Fibroblast of gingiva (primary cell): ENCODE measurements at regions not wholly inside any gene's neighbourhood (a gene's known extent, or its start where the extent isn't known, plus 50 kb on each side); places are given as distances from the start of the nearest gene placed in this dataset.

ENCODE experiments used
- DNase-seq: peaks from one replicate; pipeline ENCODE4 v3.0.0-alpha.2; 2011; ENCODE audit warnings: low read depth

- no peak for DNase-seq
Observed at GRCh38 chr17:59451706-59452105, 113.7 kb upstream of the DHX40 start.

- DNase-seq: no peak
Observed at GRCh38 chr17:59454633-59455105, 110.7 kb upstream of the DHX40 start.

DNA sequence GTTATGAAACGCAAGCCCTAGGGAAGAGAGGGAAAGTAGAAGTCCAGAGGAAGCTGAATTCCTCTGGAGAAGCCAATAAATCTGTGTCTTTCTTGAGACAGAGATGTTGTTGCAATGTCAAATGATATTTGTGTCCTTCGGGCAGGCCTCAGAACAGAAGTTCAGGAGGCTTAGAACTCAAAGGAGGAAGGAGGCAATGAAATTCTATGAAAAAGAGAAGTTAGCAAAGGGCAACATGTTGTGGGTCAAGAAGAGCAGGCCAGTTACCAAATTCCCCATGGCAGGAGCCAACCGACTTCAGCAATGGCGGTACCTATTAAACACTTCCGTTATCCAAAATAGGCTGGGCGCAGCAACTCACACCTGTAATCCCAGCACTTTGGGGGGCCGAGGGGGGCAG is 109.0 kb upstream of the DHX40 start:
- DNase-seq: no peak

- DNase-seq: no peak
Observed at GRCh38 chr17:59456923-59457615, 108.3 kb upstream of the DHX40 start.

GRCh38 chr17:59462385-59462784 is 103.0 kb upstream of the DHX40 start:
- no peak for DNase-seq

- no peak for DNase-seq
Observed at GRCh38 chr17:59464246-59464645, 101.2 kb upstream of the DHX40 start.

GRCh38 chr17:59465949-59466307 is 99.5 kb upstream of the DHX40 start:
- DNase-seq: no peak

DNA sequence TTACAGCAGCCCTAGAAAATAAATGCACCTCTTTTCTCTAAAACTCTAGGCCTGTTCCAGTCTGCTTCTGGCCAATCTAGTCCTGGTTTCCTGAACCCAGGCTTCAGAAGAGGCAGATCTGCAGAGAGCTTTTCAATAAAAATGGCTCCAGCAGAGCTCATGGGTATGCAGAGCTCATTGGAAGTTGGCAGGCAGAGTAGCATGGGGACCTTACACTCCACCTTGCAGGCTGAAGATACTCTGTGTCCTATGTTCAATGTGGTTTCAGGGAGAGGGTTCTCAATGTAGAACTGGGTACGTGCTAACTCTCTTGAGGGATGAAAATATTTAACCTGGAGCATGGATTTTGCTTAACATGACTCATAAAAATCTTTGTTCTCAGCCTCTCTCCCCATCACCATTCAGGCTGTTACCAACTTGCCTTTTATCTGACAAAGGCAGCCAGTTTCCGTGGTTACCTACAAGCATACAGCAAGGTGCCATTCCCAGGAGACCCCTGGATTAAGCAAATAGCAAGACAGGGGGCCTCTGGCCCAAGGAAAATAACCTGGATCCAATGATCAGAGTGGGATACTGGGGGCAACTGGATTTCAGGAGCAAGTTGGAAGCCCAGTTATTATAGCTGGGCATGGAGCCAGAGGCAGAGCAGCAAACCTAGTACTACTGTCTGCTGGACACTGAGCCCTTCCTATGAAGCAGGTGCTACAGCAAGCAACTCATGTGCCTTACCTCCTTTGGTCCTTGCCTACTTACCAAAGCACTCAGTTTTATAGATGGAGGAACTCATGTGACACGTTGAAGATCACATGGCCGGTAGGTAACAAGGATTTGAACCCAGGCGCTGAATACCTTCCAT is 98.2 kb upstream of the DHX40 start:
- no peak for DNase-seq

DNA sequence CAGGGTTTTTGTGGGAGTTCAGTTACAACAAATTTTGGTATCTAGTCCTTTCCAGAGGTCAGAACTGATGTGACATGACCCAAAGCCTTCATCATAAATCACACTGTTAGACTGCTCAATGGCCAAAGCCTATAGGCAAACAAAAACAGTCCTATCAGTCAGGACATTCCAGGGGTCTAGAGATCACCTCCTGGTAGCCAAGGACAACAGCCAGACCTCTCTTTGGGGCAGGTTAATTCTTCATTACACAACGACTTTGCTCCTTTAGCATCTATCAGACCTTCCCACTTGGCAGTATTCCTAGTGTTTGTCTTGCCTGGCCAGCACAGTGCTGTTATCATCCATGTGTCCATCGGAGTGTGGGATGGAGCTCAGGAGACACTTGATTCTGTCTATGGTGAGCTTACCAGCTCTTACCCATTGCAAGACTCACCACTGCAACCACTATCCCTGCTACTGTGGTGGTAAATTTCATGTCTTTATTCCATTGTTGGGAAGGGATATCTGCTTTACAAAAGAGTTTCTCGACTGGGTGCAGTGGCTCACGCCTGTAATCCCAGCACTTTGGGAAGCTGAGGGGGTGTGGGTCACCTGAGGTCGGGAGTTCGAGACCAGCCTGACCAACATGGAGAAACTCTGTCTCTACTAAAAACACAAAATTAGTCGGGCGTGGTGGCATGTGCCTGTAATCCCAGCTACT is 95.5 kb upstream of the DHX40 start:
- no peak for DNase-seq

GRCh38 chr17:59470624-59471297 is 94.6 kb upstream of the DHX40 start:
- no peak for DNase-seq

DNA sequence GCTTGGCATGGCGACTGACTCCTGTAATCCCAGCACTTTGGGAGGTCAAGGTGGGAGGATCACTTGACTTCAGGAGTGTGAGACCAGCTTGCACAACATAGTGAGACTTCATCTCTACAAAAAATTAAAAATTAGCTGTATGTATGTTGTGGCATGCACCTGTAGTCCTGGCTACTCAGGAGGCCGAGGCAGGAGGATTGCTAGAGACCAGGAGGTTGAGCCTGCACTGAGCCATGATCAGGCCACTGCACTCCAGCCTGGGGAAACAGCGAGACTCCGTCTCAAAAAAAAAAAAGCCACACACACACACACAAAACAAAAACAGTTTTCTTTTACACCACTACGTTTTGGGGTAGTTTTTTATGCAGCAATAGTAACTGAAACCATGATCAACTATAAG is 89.0 kb upstream of the DHX40 start:
- DNase-seq: no peak

DNA sequence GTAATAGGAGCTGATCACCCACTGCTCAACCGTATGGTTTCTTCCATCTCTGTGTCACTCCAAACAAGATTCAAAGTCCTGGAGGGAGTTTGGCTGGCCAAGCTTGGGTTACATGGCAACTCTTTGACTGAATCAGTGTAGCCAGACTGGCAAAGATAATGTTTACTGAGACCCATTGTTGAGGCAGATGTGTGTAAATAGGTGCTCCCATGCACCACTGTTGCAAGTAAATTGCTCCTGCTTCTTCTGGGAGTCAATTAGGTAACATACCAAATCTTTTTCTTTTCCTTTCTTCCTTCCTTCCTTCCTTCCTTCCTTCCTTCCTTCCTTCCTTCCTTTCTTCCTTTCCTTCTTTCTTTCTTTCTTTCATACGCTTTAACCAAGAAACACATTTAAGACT is 86.3 kb upstream of the DHX40 start:
- no peak for DNase-seq

- no peak for DNase-seq
Observed at GRCh38 chr17:59483860-59484259, 81.5 kb upstream of the DHX40 start.

GRCh38 chr17:59485015-59485414 is 80.4 kb upstream of the DHX40 start:
- no peak for DNase-seq

- DNase-seq: peak; percentile 33
Observed at GRCh38 chr17:59485946-59486345, 79.5 kb upstream of the DHX40 start.

- DNase-seq: peak; percentile 48
Observed at GRCh38 chr17:59487161-59487873, 78.1 kb upstream of the DHX40 start.

GRCh38 chr17:59488805-59489204 is 76.6 kb upstream of the DHX40 start:
- no peak for DNase-seq

DNA sequence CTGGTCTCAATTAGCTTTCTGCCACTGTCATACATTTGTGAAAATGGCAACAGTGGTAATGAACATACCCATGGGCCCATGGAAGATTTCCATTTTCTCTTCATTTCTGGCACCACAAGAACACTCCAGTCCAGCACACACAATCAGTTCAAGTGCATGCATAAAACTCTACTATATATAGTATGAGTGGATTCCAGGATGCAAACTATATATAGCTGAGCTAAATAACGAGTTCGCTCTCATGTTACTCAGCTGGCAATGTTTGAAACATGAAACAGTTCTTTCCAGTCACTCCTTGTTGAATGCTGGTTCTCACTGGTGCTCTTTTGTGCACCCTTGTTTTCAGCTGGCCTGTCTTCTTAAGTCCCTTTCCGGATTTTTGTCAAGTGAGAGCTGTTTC is 75.2 kb upstream of the DHX40 start:
- DNase-seq: peak; percentile 56

DNA sequence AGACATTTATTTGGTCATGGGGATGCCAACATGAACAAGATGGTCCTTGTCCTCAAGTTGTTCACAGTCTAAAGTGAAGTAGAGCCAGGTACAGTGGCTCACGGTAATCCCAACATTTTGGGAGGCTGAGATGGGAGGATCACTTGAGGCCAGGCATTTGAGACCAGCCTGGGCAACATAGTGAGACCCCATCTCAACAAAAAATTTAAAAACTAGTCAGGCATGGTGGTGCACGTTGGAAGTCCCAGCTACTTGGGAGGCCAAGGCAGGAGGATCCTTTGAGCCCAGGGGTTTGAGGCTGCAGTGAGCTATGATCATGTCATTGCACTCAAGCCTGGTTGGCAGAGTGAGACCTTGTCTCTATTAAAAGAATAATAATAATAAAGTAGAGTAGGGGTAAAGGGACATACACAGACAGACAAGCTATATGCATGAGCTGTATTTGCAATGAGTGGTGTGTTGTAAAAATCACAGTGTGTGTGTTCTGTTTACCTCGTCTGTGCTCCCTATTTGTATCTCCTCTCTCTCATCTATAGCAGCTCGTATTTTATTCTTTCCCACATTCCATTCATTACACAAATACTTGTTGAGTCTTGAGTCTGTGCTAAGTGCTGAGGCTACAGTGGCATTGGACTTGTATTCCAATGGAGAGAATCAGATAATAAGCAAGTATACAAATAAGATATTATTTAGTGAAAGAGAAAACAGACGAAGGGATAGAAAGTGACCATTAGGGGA is 73.9 kb upstream of the DHX40 start:
- DNase-seq: no peak

GRCh38 chr17:59492091-59492451 is 73.3 kb upstream of the DHX40 start:
- no peak for DNase-seq

DNA sequence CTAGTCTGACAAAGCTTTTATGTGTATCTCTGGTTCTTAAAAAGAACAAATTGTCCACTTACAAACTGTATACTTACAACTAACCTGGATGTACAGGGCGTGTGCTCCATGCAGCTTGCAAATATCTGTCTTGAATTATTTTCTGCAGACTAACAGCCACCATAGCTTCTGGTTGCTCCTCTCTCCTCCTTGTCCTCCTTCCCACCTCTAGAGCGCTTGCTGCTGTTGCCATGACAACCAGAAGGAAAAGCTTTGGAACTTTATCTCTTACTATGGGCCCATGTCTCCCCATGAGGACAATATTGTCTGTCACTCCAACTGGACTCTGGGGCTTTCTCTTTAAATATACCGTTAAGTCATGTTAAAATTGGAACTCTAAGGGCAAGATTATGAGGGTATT is 71.5 kb upstream of the DHX40 start:
- DNase-seq: no peak
